Neural progenitor cell (in vitro differentiated cells): ENCODE measurements at regions not wholly inside any gene's neighbourhood (a gene's known extent, or its start where the extent isn't known, plus 50 kb on each side); places are given as distances from the start of the nearest gene placed in this dataset.

Source experiments
- DNase-seq: peaks from one replicate; pipeline ENCODE4 v3.0.0-alpha.2; 2016; ENCODE audit warnings: low spot score
- H2AFZ ChIP-seq: fragments of 200-600 bp; sonication (generic); replicated peaks from 2 replicates; pipeline ENCODE4 v1.6.1; 2016; ENCODE audit warnings: antibody characterized with exemption
- H3F3A ChIP-seq: fragments of 200-600 bp; sonication (generic); 2 replicates; pipeline ENCODE4 v1.6.1; 2016; ENCODE audit warnings: antibody characterized with exemption, low read depth
- H3K27ac ChIP-seq: fragments of 200-600 bp; sonication (generic); 2 replicates; pipeline ENCODE4 v1.5.1; 2016; ENCODE audit warnings: mild to moderate bottlenecking
- H3K27me3 ChIP-seq: fragments of 200-600 bp; sonication (generic); 2 replicates; pipeline ENCODE4 v1.6.1; 2016; ENCODE audit warnings: mild to moderate bottlenecking, moderate library complexity
- H3K36me3 ChIP-seq: fragments of 200-600 bp; sonication (generic); 2 replicates; pipeline ENCODE4 v1.5.1; 2016
- H3K4me1 ChIP-seq: fragments of 200-600 bp; sonication (generic); 2 replicates; pipeline ENCODE4 v1.6.1; 2016; ENCODE audit warnings: mixed run types
- H3K4me2 ChIP-seq: fragments of 200-600 bp; sonication (generic); 2 replicates; pipeline ENCODE4 v1.6.1; 2016
- H3K4me3 ChIP-seq: fragments of 200-600 bp; sonication (generic); 2 replicates; pipeline ENCODE4 v1.5.1; 2016
- H3K79me2 ChIP-seq: fragments of 200-600 bp; sonication (generic); 2 replicates; pipeline ENCODE4 v1.6.1; 2016; ENCODE audit warnings: low read depth
- H3K9ac ChIP-seq: fragments of 200-600 bp; sonication (generic); 2 replicates; pipeline ENCODE4 v1.6.1; 2016
- H3K9me3 ChIP-seq: fragments of 200-600 bp; sonication (generic); 2 replicates; pipeline ENCODE4 v1.5.1; 2016; ENCODE audit warnings: low read depth
- H4K20me1 ChIP-seq: fragments of 200-600 bp; sonication (generic); 2 replicates; pipeline ENCODE4 v1.6.1; 2016; ENCODE audit warnings: low read depth
- H3K27ac Mint-ChIP-seq: 3 replicates; pipeline ENCODE4 v1.8.0; 2021; ENCODE audit warnings: mixed read lengths
- H3K27me3 Mint-ChIP-seq: 2 replicates; pipeline ENCODE4 v1.8.0; 2022; ENCODE audit warnings: low read depth, mild to moderate bottlenecking, inconsistent platforms, moderate library complexity, mixed read lengths; ENCODE audit not compliant: insufficient read depth
- H3K36me3 Mint-ChIP-seq: 3 replicates; pipeline ENCODE4 v1.8.0; 2021; ENCODE audit warnings: mixed read lengths
- H3K4me1 Mint-ChIP-seq: 3 replicates; pipeline ENCODE4 v1.8.0; 2021; ENCODE audit warnings: mixed read lengths
- H3K4me3 Mint-ChIP-seq: 3 replicates; pipeline ENCODE4 v1.8.0; 2021; ENCODE audit warnings: mild to moderate bottlenecking, moderate library complexity, mixed read lengths
- H3K9me3 Mint-ChIP-seq: 3 replicates; pipeline ENCODE4 v1.8.0; 2020; ENCODE audit warnings: mixed read lengths
- EZH2 ChIP-seq: fragments of 200-600 bp; sonication (generic); IDR thresholded peaks from 2 replicates; pipeline ENCODE4 v1.6.1; 2017; ENCODE audit warnings: antibody characterized with exemption, mild to moderate bottlenecking, moderate library complexity
- EZH2phosphoT487 ChIP-seq: fragments of 200-600 bp; sonication (generic); IDR thresholded peaks from 2 replicates; pipeline ENCODE4 v1.6.1; 2017; ENCODE audit warnings: antibody characterized with exemption
- TF ChIP-seq, protein P1 (sequence below): fragments of 200-600 bp; sonication (generic); IDR thresholded peaks from 2 replicates; pipeline ENCODE4 v1.5.1; 2017; ENCODE audit warnings: antibody characterized with exemption, mild to moderate bottlenecking

DNA sequence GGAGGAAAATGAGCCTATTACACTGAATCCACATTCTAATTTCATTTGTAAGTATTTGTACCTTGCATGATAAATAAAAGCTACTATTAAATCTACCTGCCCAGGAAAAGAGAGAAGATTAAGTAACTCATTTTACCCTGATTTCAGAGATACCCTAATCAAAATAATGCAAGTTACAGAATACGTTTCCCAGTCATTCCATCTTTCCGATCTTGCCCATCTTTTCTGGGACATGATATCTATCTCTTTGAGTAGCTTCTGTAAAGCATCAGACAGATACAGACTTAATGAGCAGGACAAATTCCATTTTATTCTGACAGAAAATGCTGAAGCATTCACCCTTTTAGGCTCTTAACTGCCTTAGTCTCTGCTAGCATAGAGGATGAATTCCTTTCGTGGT, 56.6 kb downstream of the SPRY2 start:
- no peak overlapping the region for H3K27ac ChIP-seq
- no peak overlapping the region for H3K27ac Mint-ChIP-seq
- peaks cover 18% of the 10 kb centered on the region for H3K36me3 Mint-ChIP-seq
- no peak overlapping the region for H2AFZ ChIP-seq
- H3K79me2 ChIP-seq, result no peaks in the 10 kb centered on the region
- peaks cover 3% of the 10 kb centered on the region for H3K27me3 Mint-ChIP-seq
- H3K9ac ChIP-seq, result no peak overlapping the region
- DNase-seq, result no peak
- H3K9me3 ChIP-seq, result no peaks in the 10 kb centered on the region
- peaks cover 52% of the 10 kb centered on the region for H3K9me3 Mint-ChIP-seq
- H3K4me1 ChIP-seq, result no peaks in the 10 kb centered on the region
- no peaks in the 10 kb centered on the region for H3K36me3 ChIP-seq
- H3K4me3 Mint-ChIP-seq, result no peak overlapping the region
- no peaks in the 10 kb centered on the region for H3K4me1 Mint-ChIP-seq
- H3K27me3 ChIP-seq, result no peaks in the 10 kb centered on the region
- TF ChIP-seq EZH2 (no peak), EZH2phosphoT487 (no peak)
- TF ChIP-seq, protein P1, sequence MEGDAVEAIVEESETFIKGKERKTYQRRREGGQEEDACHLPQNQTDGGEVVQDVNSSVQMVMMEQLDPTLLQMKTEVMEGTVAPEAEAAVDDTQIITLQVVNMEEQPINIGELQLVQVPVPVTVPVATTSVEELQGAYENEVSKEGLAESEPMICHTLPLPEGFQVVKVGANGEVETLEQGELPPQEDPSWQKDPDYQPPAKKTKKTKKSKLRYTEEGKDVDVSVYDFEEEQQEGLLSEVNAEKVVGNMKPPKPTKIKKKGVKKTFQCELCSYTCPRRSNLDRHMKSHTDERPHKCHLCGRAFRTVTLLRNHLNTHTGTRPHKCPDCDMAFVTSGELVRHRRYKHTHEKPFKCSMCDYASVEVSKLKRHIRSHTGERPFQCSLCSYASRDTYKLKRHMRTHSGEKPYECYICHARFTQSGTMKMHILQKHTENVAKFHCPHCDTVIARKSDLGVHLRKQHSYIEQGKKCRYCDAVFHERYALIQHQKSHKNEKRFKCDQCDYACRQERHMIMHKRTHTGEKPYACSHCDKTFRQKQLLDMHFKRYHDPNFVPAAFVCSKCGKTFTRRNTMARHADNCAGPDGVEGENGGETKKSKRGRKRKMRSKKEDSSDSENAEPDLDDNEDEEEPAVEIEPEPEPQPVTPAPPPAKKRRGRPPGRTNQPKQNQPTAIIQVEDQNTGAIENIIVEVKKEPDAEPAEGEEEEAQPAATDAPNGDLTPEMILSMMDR, result no peak
- H3K4me2 ChIP-seq, result no peak overlapping the region
- no peaks in the 10 kb centered on the region for H4K20me1 ChIP-seq
- H3K4me3 ChIP-seq, result no peak overlapping the region
- no peaks in the 10 kb centered on the region for H3F3A ChIP-seq

DNA sequence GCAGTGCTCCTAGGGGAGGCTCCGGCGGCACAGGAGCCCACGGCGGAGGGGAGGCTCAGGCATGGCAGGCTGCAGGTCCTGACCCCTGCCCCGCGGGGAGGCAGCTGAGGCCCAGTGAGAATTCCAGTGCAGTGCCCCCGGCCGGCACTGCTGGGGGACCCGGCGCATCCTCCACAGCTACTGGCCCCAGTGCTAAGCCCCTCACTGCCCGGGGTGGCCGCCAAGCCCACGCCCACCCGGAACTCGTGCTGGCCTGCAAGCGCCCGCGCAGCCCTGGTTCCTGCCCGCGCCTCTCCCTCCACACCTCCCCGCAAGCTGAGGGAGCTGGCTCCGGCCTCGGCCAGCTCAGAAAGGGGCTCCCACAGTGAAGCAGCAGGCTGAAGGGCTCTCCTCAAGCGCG, 62.2 kb downstream of the SPRY2 start:
- no peaks in the 10 kb centered on the region for H3K36me3 ChIP-seq
- no peak for DNase-seq
- Mint-ChIP-seq H3K4me3 (no peak overlapping the region), H3K36me3 (peaks cover 23% of the 10 kb centered on the region), H3K27ac (no peak overlapping the region), H3K4me1 (peaks cover 35% of the 10 kb centered on the region), H3K9me3 (peaks cover 32% of the 10 kb centered on the region), H3K27me3 (peaks cover 12% of the 10 kb centered on the region)
- no peaks in the 10 kb centered on the region for H4K20me1 ChIP-seq
- H3K27me3 ChIP-seq, result no peaks in the 10 kb centered on the region
- no peak overlapping the region for H2AFZ ChIP-seq
- H3F3A ChIP-seq, result peaks cover 18% of the 10 kb centered on the region
- H3K4me3 ChIP-seq, result no peak overlapping the region
- no peak overlapping the region for H3K27ac ChIP-seq
- no peak overlapping the region for H3K4me2 ChIP-seq
- peaks cover 34% of the 10 kb centered on the region for H3K4me1 ChIP-seq
- no peak overlapping the region for H3K9ac ChIP-seq
- H3K9me3 ChIP-seq, result no peaks in the 10 kb centered on the region
- H3K79me2 ChIP-seq, result no peaks in the 10 kb centered on the region
- TF ChIP-seq EZH2, result no peak
- no peak for TF ChIP-seq EZH2phosphoT487
- TF ChIP-seq, protein P1, result no peak

DNA sequence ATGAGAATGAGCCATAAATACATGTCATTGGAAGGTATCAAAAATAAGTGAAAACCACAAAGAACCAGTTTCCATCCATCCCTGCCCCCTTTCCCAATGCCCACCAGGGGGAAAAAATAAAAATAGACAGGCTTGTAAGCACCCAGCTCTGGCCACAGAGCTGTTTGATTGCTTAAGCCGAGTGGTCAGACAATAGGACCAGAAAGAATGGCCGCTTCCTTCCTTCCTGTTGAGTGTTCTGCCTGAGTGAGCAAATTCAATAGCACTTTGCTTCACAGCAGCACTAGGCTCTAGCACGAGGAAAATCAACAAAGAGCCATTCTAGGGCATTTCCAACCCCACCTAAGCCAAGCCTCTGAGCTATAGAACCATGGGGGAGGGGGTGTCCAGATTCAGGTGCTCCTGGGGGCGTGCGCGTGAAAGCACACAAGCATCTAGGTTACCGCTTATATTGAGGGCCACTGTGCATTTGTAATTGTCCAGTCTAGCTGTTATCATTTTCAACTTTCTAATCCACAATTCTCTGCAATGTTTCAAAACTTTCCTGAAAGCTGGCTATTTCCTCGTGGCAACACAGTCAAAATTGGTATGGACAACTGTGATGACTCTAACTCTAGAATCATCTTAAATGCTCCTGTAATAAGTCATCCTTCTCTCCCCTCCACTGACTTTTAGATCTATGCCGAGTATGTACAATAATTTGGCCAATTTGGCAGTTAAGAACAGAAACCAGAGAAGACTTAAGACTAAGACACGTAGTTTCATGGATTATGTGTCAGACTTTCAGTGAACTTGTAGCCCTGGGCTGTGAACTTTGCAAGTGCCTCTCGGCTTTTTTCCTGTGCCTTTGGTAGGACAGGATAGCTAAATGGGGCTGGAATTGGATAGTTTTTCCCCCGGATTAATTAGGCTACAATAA, 64.3 kb downstream of the SPRY2 start:
- Mint-ChIP-seq H3K4me1 (peaks cover 35% of the 10 kb centered on the region), H3K27me3 (peaks cover 10% of the 10 kb centered on the region), H3K9me3 (peaks cover 32% of the 10 kb centered on the region), H3K36me3 (peaks cover 15% of the 10 kb centered on the region), H3K4me3 (peak overlapping the region; percentile 68), H3K27ac (peak overlapping the region; percentile 95)
- H3K9me3 ChIP-seq, result peaks cover 2% of the 10 kb centered on the region
- no peak overlapping the region for H3K9ac ChIP-seq
- peak; percentile 97 for DNase-seq
- no peaks in the 10 kb centered on the region for H4K20me1 ChIP-seq
- H3F3A ChIP-seq, result peaks cover 18% of the 10 kb centered on the region
- TF ChIP-seq EZH2phosphoT487, result no peak
- TF ChIP-seq, protein P1, result peak; percentile 59
- no peaks in the 10 kb centered on the region for H3K79me2 ChIP-seq
- H3K36me3 ChIP-seq, result no peaks in the 10 kb centered on the region
- H3K4me1 ChIP-seq, result peaks cover 34% of the 10 kb centered on the region
- peak overlapping the region; percentile 78 for H3K27ac ChIP-seq
- H3K4me2 ChIP-seq, result peak overlapping the region; percentile 67
- peak overlapping the region; percentile 18 for H3K4me3 ChIP-seq
- H3K27me3 ChIP-seq, result no peaks in the 10 kb centered on the region
- H2AFZ ChIP-seq, result no peak overlapping the region
